ENCODE measurements at regions not wholly inside any gene's neighbourhood (a gene's known extent, or its start where the extent isn't known, plus 50 kb on each side); places are given as distances from the start of the nearest gene placed in this dataset.
"Not testable (repeated sequence)": the region's sequence is repeated elsewhere in the genome, so short reads cannot be mapped to it uniquely, and the experiment has no call there.

DNA sequence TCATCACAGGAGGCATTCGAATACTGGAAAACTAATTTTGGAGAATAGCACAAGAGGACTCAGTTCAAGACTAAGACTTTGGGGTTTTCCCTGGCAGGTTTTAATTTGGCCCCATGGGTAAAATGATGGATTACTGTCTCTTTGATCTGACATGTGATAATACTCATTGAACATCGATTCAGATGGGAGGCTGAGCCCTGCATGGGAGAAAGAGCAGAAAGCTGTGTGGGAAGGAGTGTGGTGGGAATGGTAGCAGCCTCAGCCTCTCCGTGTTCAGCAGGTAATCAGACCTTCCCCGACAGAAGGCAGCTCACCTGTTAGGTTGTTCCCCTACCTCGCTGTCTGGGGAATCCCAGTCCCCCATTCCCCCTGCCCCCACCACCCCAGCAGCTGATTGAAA, 124.7 kb upstream of the TNRC6C start:
- TF ChIP-seq, protein P1, sequence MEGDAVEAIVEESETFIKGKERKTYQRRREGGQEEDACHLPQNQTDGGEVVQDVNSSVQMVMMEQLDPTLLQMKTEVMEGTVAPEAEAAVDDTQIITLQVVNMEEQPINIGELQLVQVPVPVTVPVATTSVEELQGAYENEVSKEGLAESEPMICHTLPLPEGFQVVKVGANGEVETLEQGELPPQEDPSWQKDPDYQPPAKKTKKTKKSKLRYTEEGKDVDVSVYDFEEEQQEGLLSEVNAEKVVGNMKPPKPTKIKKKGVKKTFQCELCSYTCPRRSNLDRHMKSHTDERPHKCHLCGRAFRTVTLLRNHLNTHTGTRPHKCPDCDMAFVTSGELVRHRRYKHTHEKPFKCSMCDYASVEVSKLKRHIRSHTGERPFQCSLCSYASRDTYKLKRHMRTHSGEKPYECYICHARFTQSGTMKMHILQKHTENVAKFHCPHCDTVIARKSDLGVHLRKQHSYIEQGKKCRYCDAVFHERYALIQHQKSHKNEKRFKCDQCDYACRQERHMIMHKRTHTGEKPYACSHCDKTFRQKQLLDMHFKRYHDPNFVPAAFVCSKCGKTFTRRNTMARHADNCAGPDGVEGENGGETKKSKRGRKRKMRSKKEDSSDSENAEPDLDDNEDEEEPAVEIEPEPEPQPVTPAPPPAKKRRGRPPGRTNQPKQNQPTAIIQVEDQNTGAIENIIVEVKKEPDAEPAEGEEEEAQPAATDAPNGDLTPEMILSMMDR (IDR thresholded peaks at IDR 0.05; ENCODE audit: low read depth, low read length) = no peak
- H3K4me3 ChIP-seq (ENCODE audit: low read depth, low read length) = no peak overlapping the region
- no peaks in the 10 kb centered on the region for H3K27me3 ChIP-seq (ENCODE audit: control insufficient read depth, insufficient read depth, low read length)
- peaks cover 5% of the 10 kb centered on the region for H3K9me3 ChIP-seq (ENCODE audit: control insufficient read depth, insufficient read depth, low read length)
- POLR2A ChIA-PET = interaction anchor here (1.8 kb wide), 1 partner anchor 124 kb away, joined by 7 read pairs; the partner anchor contains the start of gene TNRC6C
- DNase-seq (ENCODE audit: low read depth, low spot score) = no peak
- CTCF ChIA-PET = no interaction called here
- H3K27ac ChIP-seq (ENCODE audit: low read depth, low read length) = no peak overlapping the region

DNA sequence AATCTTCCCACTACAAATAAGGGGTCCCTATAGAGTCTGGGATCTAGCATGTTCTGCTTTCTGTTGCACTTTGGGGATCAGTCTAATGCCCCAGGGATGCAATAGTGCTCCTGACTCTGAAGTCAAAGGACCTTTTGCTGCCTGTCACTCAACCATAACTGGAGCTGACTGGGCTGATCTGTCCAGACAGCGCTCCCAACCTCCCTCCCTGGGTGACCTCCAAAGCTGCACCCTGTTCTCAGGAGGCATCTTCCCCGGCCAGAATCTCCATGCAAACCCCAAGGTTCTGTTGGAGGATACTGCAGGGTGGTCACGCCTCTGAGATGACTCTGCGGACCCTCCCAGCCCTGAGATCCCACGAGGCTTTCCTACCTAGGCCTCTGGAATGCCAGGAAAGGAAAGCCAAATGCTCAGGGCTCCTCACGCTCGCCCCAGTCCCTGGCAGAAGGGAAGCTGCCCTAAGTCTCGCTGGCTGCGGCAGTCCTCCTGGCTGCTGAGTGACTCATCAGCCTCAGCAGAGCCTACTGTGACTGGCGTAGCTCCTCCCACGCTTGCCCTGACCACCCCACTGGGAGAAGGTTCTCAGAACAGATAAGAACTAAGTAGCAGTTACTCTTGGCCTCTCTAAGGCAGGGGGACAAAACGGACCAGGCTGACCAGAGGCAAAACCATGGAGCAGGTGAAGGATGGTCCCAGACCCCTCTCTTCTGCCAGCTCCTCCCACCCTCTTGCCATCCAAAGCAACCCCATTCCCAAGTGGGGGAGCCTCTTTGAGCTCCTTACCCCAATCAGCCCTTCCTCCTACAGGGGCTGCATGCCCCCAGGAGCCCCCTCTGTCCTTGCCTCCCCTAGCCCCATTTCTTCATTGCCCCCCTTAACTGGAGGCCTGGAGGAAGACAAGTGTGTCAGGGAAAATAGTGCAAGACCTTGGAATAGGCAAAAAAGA, 124.1 kb upstream of the TNRC6C start:
- peak; percentile 33 for DNase-seq (ENCODE audit: low read depth, low spot score)
- CTCF ChIA-PET = interaction anchor here (0.9 kb wide), 1 partner anchor 12 kb away, joined by 3 read pairs; no protein-coding TSS in a partner anchor
- H3K27me3 ChIP-seq (ENCODE audit: control insufficient read depth, insufficient read depth, low read length) = peaks cover 5% of the 10 kb centered on the region
- H3K4me3 ChIP-seq (ENCODE audit: low read depth, low read length) = no peak overlapping the region
- peak overlapping the region; percentile 31 for H3K27ac ChIP-seq (ENCODE audit: low read depth, low read length)
- POLR2A ChIA-PET = interaction anchor here (0.7 to 1.8 kb wide), 2 partner anchors 16 to 124 kb away, joined by 3 to 7 read pairs; partner anchors contain the start of gene TNRC6C
- peaks cover 3% of the 10 kb centered on the region for H3K9me3 ChIP-seq (ENCODE audit: control insufficient read depth, insufficient read depth, low read length)
- TF ChIP-seq, protein P1 (IDR thresholded peaks at IDR 0.05; ENCODE audit: low read depth, low read length) = no peak

DNA sequence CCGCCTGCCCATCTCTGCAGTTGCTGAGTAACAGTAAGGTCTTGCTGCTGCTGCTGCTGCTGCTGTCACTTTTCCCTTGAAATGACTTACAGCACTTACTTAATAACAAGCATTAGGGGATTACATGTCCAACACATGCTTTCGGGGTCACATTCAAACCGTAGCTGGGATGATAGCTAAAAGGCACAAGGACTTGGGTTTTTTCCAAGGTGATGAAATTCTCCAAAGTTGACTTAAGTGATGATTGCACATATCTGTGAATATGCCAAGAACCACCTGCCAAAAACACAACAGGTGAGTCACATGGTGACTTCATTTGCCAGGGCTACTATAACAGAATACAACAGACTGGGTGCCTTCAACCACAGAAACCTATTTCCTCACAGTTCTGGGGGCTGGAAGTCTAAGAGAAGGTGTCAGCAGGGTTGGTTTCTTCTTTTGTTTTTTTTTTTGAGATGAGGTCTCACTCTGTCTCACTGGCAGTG, 121.9 kb upstream of the TNRC6C start:
- ChIA-PET CTCF (no interaction called here), POLR2A (no interaction called here)
- no peak overlapping the region for H3K27ac ChIP-seq (ENCODE audit: low read depth, low read length)
- TF ChIP-seq, protein P1 (IDR thresholded peaks at IDR 0.05; ENCODE audit: low read depth, low read length) = no peak
- peaks cover 7% of the 10 kb centered on the region for H3K27me3 ChIP-seq (ENCODE audit: control insufficient read depth, insufficient read depth, low read length)
- DNase-seq (ENCODE audit: low read depth, low spot score) = no peak
- no peak overlapping the region for H3K4me3 ChIP-seq (ENCODE audit: low read depth, low read length)
- H3K9me3 ChIP-seq (ENCODE audit: control insufficient read depth, insufficient read depth, low read length) = no peaks in the 10 kb centered on the region; the same call in 1 of the 2 replicates

DNA sequence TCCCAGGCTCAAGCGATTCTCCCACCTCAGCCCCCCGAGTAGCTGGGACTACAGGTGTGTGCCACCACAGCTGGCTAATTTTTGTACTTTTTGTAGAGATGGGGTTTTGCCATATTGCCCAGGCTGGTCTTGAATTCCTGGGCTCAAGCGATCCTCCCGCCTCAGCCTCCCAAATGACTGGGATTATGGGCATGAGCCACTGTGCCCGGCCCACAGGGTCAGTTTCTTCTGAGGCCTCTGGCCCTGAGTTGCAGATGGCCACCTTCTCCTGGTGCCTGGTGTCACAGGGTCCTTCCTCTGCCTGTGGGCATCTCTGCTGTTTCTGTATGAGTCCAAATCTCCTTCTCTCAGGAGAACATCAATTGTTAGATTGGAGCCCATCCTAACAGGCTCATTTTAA, 121.4 kb upstream of the TNRC6C start:
- H3K9me3 ChIP-seq (ENCODE audit: control insufficient read depth, insufficient read depth, low read length); DNase-seq (ENCODE audit: low read depth, low spot score); H3K27me3 ChIP-seq (ENCODE audit: control insufficient read depth, insufficient read depth, low read length); POLR2A ChIA-PET; H3K4me3 ChIP-seq (ENCODE audit: low read depth, low read length); H3K27ac ChIP-seq (ENCODE audit: low read depth, low read length); CTCF ChIA-PET: not testable (repeated sequence)

DNA sequence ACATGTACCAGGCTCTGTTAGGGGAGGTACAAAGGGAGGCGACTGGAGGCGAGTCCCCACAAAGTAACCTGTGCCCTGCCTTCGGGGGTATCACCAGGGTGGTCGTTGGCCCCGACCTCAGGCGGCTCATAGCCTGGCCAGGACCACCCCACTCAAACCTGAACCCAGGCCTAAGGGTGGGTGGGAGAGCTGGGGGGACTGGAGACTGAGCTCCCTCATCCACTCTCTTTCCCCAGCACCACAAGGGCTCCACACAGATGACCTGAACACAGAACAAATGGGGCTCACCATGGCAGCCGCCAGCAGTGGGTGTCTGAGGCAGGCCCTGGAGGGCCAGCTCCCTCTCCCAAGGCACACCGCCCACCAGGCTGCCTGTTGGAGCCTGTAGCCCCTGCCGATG, 120.6 kb upstream of the TNRC6C start:
- H3K9me3 ChIP-seq (ENCODE audit: control insufficient read depth, insufficient read depth, low read length) = no peaks in the 10 kb centered on the region; the same call in 1 of the 2 replicates
- TF ChIP-seq, protein P1 (IDR thresholded peaks at IDR 0.05; ENCODE audit: low read depth, low read length) = no peak
- H3K27me3 ChIP-seq (ENCODE audit: control insufficient read depth, insufficient read depth, low read length) = peaks cover 7% of the 10 kb centered on the region
- no peak for DNase-seq (ENCODE audit: low read depth, low spot score)
- no peak overlapping the region for H3K27ac ChIP-seq (ENCODE audit: low read depth, low read length)
- CTCF ChIA-PET = no interaction called here
- no peak overlapping the region for H3K4me3 ChIP-seq (ENCODE audit: low read depth, low read length)
- POLR2A ChIA-PET = no interaction called here
